GM19025 (cell line): ENCODE measurements at regions not wholly inside any gene's neighbourhood (a gene's known extent, or its start where the extent isn't known, plus 50 kb on each side); places are given as distances from the start of the nearest gene placed in this dataset.

Experiments
- ATAC-seq: cut with Tn5 transposase; IDR thresholded peaks from one replicate; pipeline ENCODE4 v1.9.1; 2021; ENCODE audit warnings: mild to moderate bottlenecking, low read depth, moderate library complexity; ENCODE audit not compliant: unreplicated experiment

- no peak for ATAC-seq
Observed at GRCh38 chr4:123856689-123857545, 460.3 kb downstream of the SPRY1 start.

- no peak for ATAC-seq
Observed at GRCh38 chr4:123858465-123858864, 461.9 kb downstream of the SPRY1 start.

GRCh38 chr4:123862812-123863211, 466.2 kb downstream of the SPRY1 start:
- no peak for ATAC-seq

- no peak for ATAC-seq
Observed at GRCh38 chr4:123866796-123867195, 470.2 kb downstream of the SPRY1 start.

- no peak for ATAC-seq
Observed at GRCh38 chr4:123867910-123868587, 471.5 kb downstream of the SPRY1 start.

- no peak for ATAC-seq
Observed at GRCh38 chr4:123869286-123870215, 473.0 kb downstream of the SPRY1 start.

- no peak for ATAC-seq
Observed at GRCh38 chr4:123870216-123870876, 473.8 kb downstream of the SPRY1 start.

- no peak for ATAC-seq
Observed at GRCh38 chr4:123871341-123871740, 474.7 kb downstream of the SPRY1 start.

GRCh38 chr4:123874063-123874462, 477.5 kb downstream of the SPRY1 start:
- ATAC-seq = no peak

- no peak for ATAC-seq
Observed at GRCh38 chr4:123876143-123876542, 479.5 kb downstream of the SPRY1 start.

GRCh38 chr4:123876671-123877101, 480.1 kb downstream of the SPRY1 start:
- no peak for ATAC-seq

GRCh38 chr4:123877551-123877950, 481.0 kb downstream of the SPRY1 start:
- ATAC-seq = no peak

- ATAC-seq = no peak
Observed at GRCh38 chr4:123878976-123879375, 482.4 kb downstream of the SPRY1 start.

GRCh38 chr4:123880631-123881030, 484.0 kb downstream of the SPRY1 start:
- ATAC-seq = no peak

GRCh38 chr4:123884922-123885321, 488.3 kb downstream of the SPRY1 start:
- no peak for ATAC-seq

- no peak for ATAC-seq
Observed at GRCh38 chr4:123889507-123889906, 492.9 kb downstream of the SPRY1 start.

GRCh38 chr4:123890889-123891288, 494.3 kb downstream of the SPRY1 start:
- ATAC-seq = no peak

- ATAC-seq = no peak
Observed at GRCh38 chr4:123891881-123892280, 495.3 kb downstream of the SPRY1 start.

- no peak for ATAC-seq
Observed at GRCh38 chr4:123892368-123892976, 495.9 kb downstream of the SPRY1 start.
